ENCODE measurements at regions not wholly inside any gene's neighbourhood (a gene's known extent, or its start where the extent isn't known, plus 50 kb on each side); places are given as distances from the start of the nearest gene placed in this dataset.

DNA sequence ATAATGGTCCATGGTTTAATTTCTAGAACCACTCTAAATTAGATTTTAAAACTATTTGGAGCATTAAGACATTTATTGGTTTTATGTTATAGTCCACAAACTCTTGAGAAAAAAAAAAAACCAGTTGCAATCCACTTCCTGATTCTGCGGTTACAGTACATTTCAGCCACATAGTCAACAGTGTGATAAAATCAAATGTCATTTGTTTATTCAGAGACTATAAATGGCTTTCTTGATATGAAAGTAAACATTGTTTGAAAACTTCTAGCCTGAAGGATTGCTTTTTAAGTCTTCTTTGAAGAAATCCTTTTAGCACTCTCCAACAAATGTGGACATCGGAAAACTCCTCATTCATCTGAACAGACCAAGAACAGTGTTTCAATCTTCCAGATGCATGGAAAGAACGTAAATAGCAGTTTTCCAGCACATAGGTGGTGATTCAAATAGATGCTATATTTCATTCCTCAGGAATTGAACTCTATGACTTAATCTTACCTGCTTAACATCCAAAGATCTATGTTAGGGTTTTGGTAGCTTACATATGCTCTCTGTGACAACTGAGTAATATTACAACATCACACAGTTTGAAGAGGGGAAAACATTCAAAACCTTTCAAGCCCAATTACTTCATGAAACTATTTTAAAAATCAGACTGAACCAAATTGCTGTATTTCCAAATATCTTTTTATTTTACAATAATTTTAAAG lies 87.8 kb upstream of the UBE2E2 start:
- in situ Hi-C loops (cut with MboI) (no loop called here), intact Hi-C loops (cut with micrococcal nuclease) (no loop called here)
- BruUV-seq (replicated peaks), result no TSS peak
- Histone ChIP-seq H3K9me1 (ENCODE audit: control insufficient read depth, insufficient read depth, low read length) (no peaks in the 10 kb centered on the region), H3K79me2 (ENCODE audit: control insufficient read depth, insufficient read depth, low read length) (no peaks in the 10 kb centered on the region), H3K36me3 (ENCODE audit: control insufficient read depth, insufficient read depth, low read length) (no peaks in the 10 kb centered on the region), H2AFZ (ENCODE audit: low read depth, low read length) (no peak overlapping the region), H4K20me1 (replicated peaks; ENCODE audit: control insufficient read depth, insufficient read depth, low read length) (no peaks in the 10 kb centered on the region), H3K27ac (ENCODE audit: extremely low read depth, low read depth, low read length) (no peak overlapping the region), H3K4me1 (replicated peaks in 1 of 2; ENCODE audit: control insufficient read depth in 2 of 2, insufficient read depth in 2 of 2, low read length in 2 of 2) (no peaks in the 10 kb centered on the region), H3K4me3 (no peak overlapping the region), H3K9me3 (replicated peaks; ENCODE audit: control insufficient read depth, insufficient read depth, low read depth, low read length) (no peaks in the 10 kb centered on the region), H3K9ac (ENCODE audit: insufficient read depth in 1 of 2, low read depth in 2 of 2, low read length in 2 of 2) (no peak overlapping the region), H3K27me3 (ENCODE audit: control insufficient read depth in 2 of 2, insufficient read depth in 2 of 2, low read length in 2 of 2) (no peaks in the 10 kb centered on the region), H3K4me2 (ENCODE audit: insufficient read depth, low read length) (no peak overlapping the region)
- WGBS (ENCODE audit: insufficient coverage, low coverage, missing lambda C conversion rate), result 2% methylated on average over 3 of the region's 3 CpGs
- ChIA-PET CTCF (ENCODE audit: low intra/inter-chr PET ratio) (no interaction called here), POLR2A (no interaction called here)
- no peak for ATAC-seq
- no peak for FAIRE-seq
- DNase-seq (ENCODE audit: extremely low read depth in 1 of 4, low spot score in 3 of 4), result no peak
- TF ChIP-seq SMARCE1 (IDR thresholded peaks at IDR 0.05), result no peak
- TF ChIP-seq BACH1 (tag; IDR thresholded peaks at IDR 0.05), result no peak
- TF ChIP-seq XRCC5 (IDR thresholded peaks at IDR 0.05; ENCODE audit: low read depth, low read length), result no peak
- no peak for TF ChIP-seq CHCHD3 (CRISPR knock-in tag; IDR thresholded peaks at IDR 0.05)

DNA sequence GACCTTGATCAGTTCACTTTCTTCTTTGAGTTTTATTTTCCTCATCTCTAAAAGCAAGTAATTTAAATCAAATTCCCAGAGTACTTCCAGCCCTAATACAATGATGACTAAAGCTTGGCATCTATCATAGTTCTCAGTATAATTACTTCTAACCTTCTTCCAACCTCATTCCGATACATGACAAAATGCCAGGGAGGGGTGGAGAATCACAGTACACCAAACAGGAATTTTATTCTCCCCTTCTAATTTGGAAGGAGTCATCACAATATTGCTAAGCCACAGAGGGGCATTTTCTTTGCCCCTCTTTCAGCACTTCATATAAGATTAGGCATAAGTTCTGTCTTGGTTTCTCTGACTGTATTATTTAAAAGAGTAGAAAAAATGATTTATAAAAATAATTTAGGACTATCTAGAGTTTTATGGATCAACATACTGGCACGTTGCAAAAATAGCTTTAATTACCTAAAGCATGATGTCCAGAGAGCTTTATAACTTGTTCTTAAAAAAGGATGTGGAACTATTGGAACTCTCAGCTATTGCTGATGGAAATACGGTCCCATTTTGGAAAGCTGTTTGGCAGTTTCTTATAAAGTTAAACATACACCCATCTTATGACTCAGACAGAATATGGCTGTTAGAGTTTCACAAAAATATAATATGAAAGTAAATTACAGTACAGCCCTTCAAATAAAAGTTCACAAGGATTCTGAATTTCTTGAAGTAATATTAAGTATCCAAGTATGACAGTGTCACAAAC lies 86.9 kb upstream of the UBE2E2 start:
- no peaks in the 10 kb centered on the region for H3K36me3 ChIP-seq (ENCODE audit: control insufficient read depth, insufficient read depth, low read length)
- TF ChIP-seq ZNF3 (CRISPR knock-in tag; IDR thresholded peaks at IDR 0.05) (no peak), BCOR (IDR thresholded peaks at IDR 0.05) (no peak), ZKSCAN3 (CRISPR knock-in tag; IDR thresholded peaks at IDR 0.05) (no peak), SAP30 (IDR thresholded peaks at IDR 0.05; ENCODE audit: borderline replicate concordance, insufficient read depth, low read depth, low read length, poor library complexity, severe bottlenecking) (no peak)
- TF ChIP-seq, protein P1, sequence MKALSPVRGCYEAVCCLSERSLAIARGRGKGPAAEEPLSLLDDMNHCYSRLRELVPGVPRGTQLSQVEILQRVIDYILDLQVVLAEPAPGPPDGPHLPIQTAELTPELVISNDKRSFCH (CRISPR knock-in tag; IDR thresholded peaks at IDR 0.05), result no peak
- TF ChIP-seq, protein P1 (tag; IDR thresholded peaks at IDR 0.05), result no peak
- TF ChIP-seq, protein P2, sequence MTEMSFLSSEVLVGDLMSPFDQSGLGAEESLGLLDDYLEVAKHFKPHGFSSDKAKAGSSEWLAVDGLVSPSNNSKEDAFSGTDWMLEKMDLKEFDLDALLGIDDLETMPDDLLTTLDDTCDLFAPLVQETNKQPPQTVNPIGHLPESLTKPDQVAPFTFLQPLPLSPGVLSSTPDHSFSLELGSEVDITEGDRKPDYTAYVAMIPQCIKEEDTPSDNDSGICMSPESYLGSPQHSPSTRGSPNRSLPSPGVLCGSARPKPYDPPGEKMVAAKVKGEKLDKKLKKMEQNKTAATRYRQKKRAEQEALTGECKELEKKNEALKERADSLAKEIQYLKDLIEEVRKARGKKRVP (CRISPR knock-in tag; IDR thresholded peaks at IDR 0.05), result no peak

More for the DNA sequence above, 86.9 kb upstream of the UBE2E2 start:
- ChIA-PET CTCF (ENCODE audit: low intra/inter-chr PET ratio) (no interaction called here), POLR2A (no interaction called here)
- no peak for ATAC-seq
- intact Hi-C loops (cut with micrococcal nuclease) (no loop called here), in situ Hi-C loops (cut with MboI) (no loop called here)
- DNase-seq (ENCODE audit: extremely low read depth in 1 of 4, low spot score in 3 of 4), result no peak
- no peaks in the 10 kb centered on the region for H4K20me1 ChIP-seq (replicated peaks; ENCODE audit: control insufficient read depth, insufficient read depth, low read length)
- H3K79me2 ChIP-seq (ENCODE audit: control insufficient read depth, insufficient read depth, low read length), result no peaks in the 10 kb centered on the region
- no peak overlapping the region for H3K4me2 ChIP-seq (ENCODE audit: insufficient read depth, low read length)
- no peak overlapping the region for H3K27ac ChIP-seq (ENCODE audit: extremely low read depth, low read depth, low read length)
- H3K9me3 ChIP-seq (replicated peaks; ENCODE audit: control insufficient read depth, insufficient read depth, low read depth, low read length), result no peaks in the 10 kb centered on the region
- H3K4me1 ChIP-seq (replicated peaks in 1 of 2; ENCODE audit: control insufficient read depth in 2 of 2, insufficient read depth in 2 of 2, low read length in 2 of 2), result no peaks in the 10 kb centered on the region
- 5% methylated on average over 3 of the region's 3 CpGs for WGBS (ENCODE audit: insufficient coverage, low coverage, missing lambda C conversion rate)
- no peak for FAIRE-seq
- H3K4me3 ChIP-seq, result no peak overlapping the region
- H3K27me3 ChIP-seq (ENCODE audit: control insufficient read depth in 2 of 2, insufficient read depth in 2 of 2, low read length in 2 of 2), result no peaks in the 10 kb centered on the region
- H2AFZ ChIP-seq (ENCODE audit: low read depth, low read length), result no peak overlapping the region
- no peaks in the 10 kb centered on the region for H3K9me1 ChIP-seq (ENCODE audit: control insufficient read depth, insufficient read depth, low read length)
- no peak overlapping the region for H3K9ac ChIP-seq (ENCODE audit: insufficient read depth in 1 of 2, low read depth in 2 of 2, low read length in 2 of 2)
- BruUV-seq (replicated peaks), result no TSS peak
